AG08396 (cell line): ENCODE measurements at regions not wholly inside any gene's neighbourhood (a gene's known extent, or its start where the extent isn't known, plus 50 kb on each side); places are given as distances from the start of the nearest gene placed in this dataset.

Experiments
- DNase-seq: peaks from one replicate; pipeline ENCODE4 v3.0.0; 2012; ENCODE audit warnings: low spot score, mixed read lengths

GRCh38 chr17:77429969-77430752 lies 289.4 kb downstream of the SEC14L1 start:
- peak; percentile 93 for DNase-seq

- DNase-seq: no peak
These were observed 291.4 kb downstream of the SEC14L1 start for GRCh38 chr17:77432034-77432661.

- DNase-seq: no peak
These were observed 292.0 kb downstream of the SEC14L1 start for GRCh38 chr17:77432742-77433141.

GRCh38 chr17:77433385-77434135 lies 292.8 kb downstream of the SEC14L1 start:
- DNase-seq: peak; percentile 56

- no peak for DNase-seq
These were observed 293.7 kb downstream of the SEC14L1 start for GRCh38 chr17:77434136-77435114.

GRCh38 chr17:77435272-77436057 lies 294.7 kb downstream of the SEC14L1 start:
- DNase-seq: no peak

- DNase-seq: no peak
These were observed 295.3 kb downstream of the SEC14L1 start for GRCh38 chr17:77436058-77436442.

GRCh38 chr17:77436481-77436880 lies 295.7 kb downstream of the SEC14L1 start:
- no peak for DNase-seq

- DNase-seq: peak; percentile 39
These were observed 296.2 kb downstream of the SEC14L1 start for GRCh38 chr17:77437017-77437416.

GRCh38 chr17:77437747-77438146 lies 297.0 kb downstream of the SEC14L1 start:
- DNase-seq: no peak

GRCh38 chr17:77438241-77439188 lies 297.7 kb downstream of the SEC14L1 start:
- DNase-seq: no peak

GRCh38 chr17:77439189-77440018 lies 298.6 kb downstream of the SEC14L1 start:
- DNase-seq: no peak

GRCh38 chr17:77440560-77440981 lies 299.8 kb downstream of the SEC14L1 start:
- no peak for DNase-seq

GRCh38 chr17:77441130-77441920 lies 300.6 kb downstream of the SEC14L1 start:
- no peak for DNase-seq

- no peak for DNase-seq
These were observed 301.2 kb downstream of the SEC14L1 start for GRCh38 chr17:77441940-77442339.

- DNase-seq: no peak
These were observed 302.4 kb downstream of the SEC14L1 start for GRCh38 chr17:77442976-77443747.

- no peak for DNase-seq
These were observed 303.0 kb downstream of the SEC14L1 start for GRCh38 chr17:77443748-77444260.
